Left lobe of liver (tissue), 2 donors: ENCODE measurements at regions not wholly inside any gene's neighbourhood (a gene's known extent, or its start where the extent isn't known, plus 50 kb on each side); places are given as distances from the start of the nearest gene placed in this dataset.

Experiments used
- ATAC-seq: fragments of 200-7000 bp; cut with Tn5 transposase; one replicate; pipeline ENCODE4 v1.9.1; 2020; ENCODE audit warnings: mild to moderate bottlenecking, moderate library complexity
- DNase-seq: peaks from one replicate; pipeline ENCODE4 v3.0.0-alpha.2; 2020; ENCODE audit warnings: low spot score
- donor health status: DM: no; HTN: no; CAD: no; lungs with moderate emphysema.
- donor health status: DM: no; HTN: yes; CAD: no.

DNA sequence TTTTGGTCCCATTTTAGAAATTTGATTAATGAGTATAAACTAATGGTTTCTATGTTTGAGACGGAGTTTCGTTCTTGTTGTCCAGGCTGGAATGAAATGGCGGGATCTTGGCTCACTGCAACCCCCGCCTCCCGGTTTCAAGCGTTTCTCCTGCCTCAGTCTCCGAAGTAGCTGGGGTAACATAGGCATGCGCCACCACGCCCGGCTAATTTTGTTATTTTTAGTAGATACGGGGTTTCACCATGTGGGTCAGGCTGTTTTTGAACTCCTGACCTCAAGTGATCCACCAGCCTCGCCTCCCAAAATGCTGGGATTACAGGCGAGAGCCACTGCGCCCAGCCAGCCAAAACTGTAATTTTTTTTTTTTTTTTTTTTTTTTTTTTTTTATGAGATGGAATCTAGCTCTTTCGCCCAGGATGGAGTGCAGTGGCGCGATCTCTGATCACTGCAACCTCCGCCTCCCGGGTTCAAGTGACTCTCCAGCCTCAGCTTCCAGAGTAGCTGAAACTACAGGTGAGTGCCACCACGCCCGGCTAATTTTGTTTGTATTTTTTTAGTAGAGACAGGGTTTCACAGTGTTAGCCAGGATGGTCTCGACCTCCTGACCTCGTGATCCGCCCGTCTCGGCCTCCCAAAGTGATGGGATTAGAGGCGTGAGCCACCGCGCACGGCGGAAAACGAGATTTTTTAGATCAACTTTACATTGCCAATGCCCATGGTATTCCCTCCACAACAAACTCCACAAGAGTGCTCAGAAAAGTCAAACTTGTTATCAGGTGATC, 127.8 kb downstream of the HFE start:
- ATAC-seq, result no peak
- no peak for DNase-seq

DNA sequence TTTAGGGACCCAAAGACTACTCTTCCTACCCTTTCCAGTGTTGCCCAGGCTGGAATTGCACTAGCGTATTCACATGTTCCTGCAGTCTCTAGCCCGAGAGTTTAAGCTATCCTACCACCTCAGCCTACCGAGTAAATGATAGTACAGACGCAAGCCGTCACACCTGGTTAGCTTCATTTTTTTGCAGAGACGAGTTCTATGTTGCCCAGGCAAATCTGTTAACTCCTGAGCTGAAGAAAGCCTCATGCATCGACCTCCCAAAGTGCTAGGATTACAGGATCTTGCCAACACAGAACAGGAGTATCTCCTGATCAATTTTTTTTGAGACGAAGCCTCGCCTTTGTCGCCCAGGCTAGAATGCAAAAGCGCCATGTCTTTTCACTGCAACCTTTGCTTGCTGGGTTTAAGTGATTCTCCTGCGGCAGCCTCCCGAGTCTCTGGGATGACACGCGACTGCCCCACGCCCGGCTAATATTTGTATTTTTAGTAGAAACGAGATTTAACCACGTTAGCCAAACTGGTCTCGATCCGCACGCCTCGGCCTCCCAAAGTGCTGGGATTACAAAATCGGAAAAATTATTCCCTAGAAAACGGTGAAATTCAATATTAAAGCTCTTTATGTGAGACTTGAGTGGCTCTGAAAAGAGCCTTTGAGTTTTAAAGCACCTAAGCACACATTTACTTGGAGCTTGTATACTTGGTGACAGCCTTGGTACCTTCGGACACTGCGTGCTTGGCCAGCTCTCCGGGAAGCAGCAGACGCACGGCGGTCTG, 128.5 kb downstream of the HFE start:
- ATAC-seq (peak; percentile 60), DNase-seq (no peak)

DNA sequence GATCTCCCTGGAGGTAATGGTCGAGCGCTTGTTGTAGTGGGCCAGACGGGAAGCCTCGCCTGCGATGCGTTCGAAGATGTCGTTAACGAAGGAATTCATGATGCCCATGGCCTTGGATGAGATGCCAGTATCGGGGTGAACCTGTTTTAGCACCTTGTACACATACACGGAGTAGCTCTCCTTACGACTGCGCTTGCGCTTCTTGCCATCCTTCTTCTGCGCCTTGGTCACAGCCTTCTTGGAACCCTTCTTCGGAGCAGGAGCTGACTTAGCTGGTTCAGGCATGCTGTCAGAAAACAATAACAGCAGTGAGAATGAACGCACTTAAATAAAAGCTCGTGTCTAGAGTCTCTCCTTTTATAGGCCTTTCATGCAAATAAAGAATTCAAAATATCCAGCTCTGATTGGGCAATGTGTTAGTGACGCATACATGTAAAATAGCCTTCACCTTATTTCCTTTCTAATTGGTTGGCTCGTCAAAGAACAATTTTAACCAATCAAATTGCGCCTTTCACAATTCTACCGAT, 129.2 kb downstream of the HFE start:
- peak; percentile 82 for ATAC-seq
- DNase-seq, result peak; percentile 74

DNA sequence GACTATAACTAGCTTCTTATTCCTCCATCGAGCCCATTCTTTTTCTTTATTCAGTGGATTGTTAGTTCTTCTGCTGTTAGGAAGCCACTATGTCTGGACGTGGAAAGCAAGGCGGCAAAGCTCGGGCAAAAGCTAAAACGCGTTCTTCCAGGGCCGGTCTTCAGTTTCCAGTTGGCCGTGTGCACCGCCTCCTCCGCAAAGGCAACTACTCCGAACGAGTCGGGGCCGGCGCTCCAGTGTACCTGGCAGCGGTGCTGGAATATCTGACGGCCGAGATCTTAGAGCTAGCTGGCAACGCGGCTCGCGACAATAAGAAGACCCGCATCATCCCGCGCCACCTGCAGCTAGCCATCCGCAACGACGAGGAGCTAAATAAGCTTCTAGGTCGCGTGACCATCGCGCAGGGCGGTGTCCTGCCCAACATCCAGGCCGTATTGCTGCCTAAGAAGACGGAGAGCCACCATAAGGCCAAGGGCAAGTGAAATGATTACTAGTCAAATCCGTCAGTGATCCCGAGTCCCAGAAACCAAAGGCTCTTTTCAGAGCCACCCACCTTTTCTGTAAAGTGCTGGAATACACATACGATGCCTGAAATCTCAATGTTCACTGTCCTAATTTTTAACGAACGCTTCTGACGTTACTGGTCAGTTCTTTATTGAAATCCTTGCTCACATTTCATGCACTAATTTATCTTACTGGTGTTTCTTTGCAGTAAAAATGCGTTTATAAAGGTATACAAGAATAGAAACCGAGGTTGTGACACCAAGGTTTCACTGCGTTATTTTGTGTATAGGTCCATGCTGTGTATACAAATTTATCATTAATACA, 129.9 kb downstream of the HFE start:
- DNase-seq, result peak; percentile 79
- ATAC-seq, result peak; percentile 72

DNA sequence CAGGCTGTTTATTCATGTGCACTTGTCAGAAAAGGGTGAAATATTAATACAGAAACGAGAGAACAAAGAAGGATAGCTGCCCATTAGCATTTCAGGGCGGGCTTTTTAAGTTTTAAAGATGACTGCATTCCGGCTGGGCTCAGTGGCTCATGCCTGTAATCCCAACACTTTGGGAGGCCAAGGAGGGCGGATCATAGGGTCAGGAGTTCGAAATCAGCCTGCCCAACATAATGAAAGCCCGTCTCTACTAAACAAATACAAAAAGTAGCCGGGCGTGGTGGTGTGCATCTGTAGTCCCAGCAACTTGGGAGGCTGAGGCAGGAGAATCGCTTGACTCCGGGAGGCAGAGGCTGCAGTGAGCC, 130.5 kb downstream of the HFE start:
- DNase-seq, result no peak
- ATAC-seq, result no peak

DNA sequence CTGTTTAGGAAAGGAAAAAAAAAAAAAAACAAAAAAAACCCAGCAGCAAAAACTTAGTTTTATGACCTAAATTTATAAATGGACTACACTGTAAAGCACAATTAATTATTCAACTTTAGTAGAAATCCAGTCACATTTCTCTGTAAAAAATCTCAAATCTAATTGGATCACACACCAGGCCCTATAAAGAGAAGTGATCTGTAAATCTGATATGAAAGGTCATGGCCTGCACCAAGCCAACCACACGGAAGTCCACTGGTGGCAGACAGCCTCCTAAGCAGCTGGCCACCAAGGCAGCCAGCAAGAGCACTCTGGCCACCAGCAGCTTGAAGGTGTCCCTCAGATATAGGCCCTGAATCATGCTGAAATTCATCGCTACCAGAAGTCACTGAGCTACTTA, 131.6 kb downstream of the HFE start:
- DNase-seq (no peak), ATAC-seq (no peak)

DNA sequence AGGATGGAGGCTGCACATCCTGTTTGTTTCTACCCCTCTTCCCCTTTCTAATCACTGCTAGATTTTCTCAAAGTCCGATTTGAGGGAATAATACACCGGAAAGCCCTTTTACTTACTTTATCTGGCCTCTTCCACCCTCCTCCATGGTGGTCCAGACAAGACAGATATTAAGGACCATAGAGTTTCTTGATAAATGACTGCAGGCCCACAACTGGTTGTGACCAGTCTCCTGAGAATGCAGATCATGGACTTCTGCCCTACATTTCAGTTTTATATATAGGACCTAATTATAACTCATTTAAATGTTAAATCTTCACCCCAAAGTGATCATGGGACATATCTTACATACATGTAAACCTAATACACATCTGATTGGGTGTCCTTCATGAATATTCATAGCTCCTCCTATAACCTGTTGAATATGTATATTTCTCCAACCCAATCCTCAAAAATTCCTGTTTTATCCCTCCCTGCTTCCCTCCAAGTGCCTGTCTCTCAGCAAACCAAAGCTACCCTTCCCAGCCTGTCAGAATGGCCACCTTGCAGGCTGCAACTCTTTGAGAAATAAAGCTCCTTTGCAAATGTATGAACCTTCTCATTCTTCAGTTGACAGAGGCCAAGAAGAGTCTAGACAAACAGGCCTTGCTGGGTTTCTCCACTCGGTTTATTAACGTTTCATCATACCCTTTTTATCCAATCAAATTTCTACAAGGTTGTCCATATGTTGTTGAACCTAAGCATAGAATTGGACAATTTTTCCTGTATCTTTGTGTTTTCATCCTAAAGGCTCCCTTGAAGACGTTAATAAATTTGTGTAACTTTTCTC, 133.1 kb downstream of the HFE start:
- no peak for DNase-seq
- ATAC-seq, result no peak

DNA sequence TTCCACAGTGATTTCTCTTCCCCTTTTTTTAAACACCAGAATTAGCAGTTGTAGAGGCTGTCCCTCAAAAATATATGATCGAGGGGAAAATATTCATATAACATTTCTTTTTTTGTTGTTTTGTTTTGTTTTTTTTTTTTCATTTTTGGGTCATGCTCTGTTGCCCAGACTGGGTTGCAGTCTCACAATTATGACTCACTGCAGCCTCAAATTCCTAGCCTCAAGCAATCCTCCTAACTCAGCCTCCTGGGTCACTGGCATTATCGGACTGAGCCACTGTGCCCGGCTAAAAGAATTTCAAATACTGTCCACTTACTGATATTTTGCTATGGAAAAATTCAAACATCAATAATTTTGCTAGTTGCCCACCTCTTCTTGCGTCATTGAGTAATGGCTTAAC, 134.0 kb downstream of the HFE start:
- ATAC-seq (no peak), DNase-seq (no peak)

DNA sequence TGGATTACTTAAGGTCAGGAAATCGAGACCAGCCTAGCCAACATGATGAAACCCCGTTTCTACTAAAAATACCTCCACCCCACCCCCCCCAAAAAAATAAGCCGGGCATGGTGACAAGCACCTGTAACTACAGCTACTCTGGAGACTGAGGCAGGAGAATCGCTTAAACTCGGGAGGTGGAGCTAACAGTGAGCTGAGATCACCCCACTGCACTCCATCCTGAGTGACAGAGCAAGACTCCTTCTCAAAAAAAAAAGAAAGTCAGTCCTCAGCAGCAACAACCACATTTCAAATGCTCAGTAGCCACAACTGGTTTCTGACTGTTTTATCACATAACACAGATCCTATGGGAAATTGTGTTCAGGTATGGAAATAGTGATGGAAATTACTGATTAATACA, 135.3 kb downstream of the HFE start:
- DNase-seq, result no peak
- ATAC-seq, result no peak

DNA sequence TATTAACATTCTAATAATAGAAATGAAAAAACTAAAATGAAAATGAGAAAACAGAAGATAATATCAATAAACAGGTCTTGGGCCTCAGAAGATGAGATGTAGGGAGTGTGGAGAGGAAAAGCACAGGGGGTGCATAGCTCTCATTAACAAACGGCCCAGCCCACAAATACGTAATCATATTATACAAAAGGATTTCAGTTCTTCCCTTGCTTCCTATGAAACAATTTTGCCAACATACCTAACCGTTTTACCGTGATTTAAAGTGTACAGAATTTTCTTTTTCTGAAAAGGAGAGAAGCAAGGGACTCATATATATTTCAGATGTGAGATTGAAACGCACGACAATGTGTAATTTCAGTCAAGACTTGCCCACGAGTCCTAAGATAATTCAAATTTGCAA, 136.0 kb downstream of the HFE start:
- DNase-seq (no peak), ATAC-seq (no peak)

DNA sequence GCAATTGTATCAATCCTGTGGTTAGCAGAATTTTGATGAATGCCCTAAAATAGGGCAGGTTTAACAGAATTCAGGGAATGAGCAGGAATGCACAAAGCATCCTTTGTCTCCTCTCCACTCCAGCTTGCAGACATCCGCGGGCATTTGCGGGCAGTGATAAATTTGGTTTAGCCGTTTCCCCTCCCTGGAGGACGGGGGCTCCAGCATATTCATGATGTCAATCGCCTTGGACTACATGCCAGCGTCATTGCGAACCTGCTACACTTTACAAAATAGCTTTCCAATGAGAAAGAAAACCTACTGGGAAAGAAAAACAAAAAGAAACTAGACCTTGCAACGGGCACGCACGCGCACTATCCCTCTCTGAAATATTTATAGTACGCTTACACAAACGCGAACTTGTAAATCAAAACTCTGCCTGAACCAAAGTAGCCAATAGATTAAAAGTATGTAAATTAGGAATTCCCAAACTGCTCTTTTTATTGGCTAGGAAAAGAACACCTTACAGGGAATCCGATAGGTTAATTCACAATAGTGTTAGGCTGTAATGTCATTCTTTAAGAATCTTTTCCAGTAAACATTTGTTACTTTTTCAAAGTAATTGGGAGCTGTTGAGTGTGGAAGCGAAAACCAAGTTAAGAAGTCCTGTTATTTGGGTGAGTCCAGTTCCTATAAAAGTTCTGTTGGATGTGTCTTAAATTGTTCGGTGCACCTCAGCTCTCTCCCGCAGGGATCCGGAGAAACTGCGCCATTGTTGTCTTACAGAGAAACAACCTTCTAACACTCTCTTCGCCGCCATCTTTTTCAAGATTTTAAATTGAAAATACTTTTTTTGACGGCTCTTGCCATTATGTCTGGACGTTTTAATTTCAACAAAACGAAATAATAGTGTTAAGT, 136.7 kb downstream of the HFE start:
- peak; percentile 72 for DNase-seq
- ATAC-seq, result peak; percentile 95

DNA sequence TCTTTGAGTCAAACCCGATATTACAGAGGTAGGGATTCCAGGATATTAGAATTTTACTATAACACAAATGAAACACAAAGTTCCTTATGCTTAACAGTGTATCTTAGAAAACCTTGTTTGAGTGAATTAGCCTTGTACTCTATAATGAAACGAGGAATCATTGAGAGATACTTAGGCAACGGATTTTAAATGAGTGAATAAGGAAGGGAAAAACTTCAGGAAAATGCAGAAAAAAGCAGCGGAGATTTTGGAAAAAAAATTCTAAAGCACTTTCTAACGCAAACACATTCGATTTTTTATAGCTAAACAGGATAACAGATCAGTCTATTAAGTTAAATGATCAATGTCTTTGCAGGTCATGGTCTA, 137.3 kb downstream of the HFE start:
- ATAC-seq (no peak), DNase-seq (no peak)

DNA sequence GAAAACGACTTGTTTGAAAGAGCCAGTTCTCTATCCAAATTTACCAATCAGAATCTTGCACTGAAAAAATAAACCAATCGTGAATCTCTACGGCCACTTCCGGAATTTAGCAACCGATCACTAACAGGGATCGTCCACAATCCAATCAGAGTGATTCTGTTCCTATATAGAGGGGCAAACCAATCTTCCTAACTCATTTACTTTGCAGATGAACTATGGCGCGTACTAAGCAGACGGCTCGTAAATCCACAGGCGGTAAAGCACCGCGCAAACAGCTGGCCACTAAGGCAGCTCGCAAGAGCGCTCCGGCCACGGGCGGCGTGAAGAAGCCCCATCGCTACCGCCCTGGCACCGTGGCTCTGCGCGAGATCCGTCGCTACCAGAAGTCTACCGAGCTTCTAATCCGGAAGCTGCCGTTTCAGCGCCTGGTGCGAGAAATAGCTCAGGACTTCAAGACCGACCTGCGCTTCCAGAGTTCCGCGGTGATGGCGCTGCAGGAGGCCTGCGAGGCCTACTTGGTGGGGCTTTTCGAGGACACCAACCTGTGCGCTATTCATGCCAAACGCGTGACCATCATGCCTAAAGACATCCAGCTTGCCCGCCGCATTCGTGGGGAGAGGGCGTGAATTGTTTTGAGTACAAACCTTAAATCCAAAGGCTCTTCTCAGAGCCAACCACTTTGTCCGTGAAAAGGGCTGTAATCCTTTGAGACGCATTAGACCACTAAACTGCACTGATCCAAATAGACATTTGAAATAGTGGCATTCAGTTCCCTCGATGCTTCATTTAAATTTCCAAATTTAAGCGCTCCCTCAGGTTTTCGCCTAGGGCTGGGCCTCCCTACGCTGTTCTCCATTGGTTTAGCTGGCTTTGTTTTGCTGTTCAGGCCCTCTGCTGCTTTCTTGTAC, 138.0 kb downstream of the HFE start:
- ATAC-seq (no peak), DNase-seq (no peak)

DNA sequence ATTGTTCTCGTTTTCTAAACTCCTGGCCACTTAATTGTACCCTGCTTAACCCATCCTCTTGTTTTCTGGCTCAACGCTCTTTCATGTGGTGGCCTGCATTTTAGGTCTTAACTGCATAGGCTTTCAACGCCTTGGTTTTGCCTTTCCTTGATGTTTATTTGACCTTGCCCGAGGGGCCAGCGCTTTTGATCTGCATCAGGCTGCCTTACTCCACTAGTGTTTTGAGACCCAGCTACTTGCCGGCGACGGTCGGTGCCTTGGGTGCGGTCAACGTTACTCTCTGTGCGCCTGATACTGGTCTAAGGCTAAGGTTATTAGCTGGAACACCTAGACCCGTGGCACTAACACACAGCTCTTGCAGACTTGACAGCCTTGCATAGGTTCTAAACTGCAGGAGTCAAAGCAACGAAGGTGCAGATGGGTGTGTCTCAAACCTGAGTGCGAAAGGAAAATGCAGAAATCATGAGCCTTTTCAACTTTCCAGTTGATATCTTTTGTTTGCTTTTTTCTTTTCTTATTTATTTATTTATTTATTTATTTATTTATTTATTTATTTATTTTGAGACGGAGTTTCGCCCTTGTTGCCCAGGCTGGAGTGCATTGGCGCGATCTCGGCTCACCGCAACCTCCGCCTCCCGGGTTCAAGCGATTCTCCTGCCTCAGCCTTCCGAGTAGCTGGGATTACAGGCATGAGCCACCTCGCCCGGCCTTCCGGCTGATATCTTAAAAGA, 138.8 kb downstream of the HFE start:
- DNase-seq (no peak), ATAC-seq (no peak)

DNA sequence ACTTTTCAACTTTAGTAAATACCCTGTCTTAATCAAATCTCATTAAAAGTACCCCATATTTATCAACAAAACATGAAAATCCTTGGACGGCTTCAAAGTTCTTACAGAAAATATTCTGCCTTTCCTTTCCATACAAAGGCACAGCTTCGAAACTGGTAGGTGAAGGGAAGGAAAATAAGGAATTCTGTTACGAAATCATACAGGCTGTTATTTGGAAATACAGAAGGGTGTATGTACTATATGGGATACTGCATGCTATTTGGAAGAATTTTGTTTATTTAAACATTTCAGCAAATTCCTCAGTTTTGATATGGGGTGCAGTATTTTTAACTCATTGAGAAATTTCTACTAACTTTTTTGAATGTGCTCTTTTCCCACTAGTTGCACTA, 138.4 kb upstream of the BTN3A2 start:
- no peak for ATAC-seq
- no peak for DNase-seq

DNA sequence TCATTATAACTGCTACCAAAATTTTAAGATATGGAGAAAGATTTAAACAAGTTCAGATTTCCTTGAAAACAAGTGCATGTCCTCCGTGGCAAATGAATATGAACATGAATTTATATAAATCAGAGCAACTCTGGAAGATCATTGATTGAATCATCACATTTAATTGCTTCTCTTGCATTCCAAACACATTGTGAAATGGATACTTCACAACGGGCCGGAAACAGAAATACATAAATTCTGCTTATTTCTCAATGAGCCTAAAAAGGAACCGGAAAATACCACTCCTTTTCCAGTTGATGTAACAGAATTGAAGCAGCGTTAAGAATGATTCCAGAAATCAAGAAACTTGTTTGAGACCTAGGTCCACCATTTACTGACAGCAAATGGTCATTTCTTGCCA, 134.6 kb upstream of the BTN3A2 start:
- ATAC-seq, result no peak
- DNase-seq, result no peak

DNA sequence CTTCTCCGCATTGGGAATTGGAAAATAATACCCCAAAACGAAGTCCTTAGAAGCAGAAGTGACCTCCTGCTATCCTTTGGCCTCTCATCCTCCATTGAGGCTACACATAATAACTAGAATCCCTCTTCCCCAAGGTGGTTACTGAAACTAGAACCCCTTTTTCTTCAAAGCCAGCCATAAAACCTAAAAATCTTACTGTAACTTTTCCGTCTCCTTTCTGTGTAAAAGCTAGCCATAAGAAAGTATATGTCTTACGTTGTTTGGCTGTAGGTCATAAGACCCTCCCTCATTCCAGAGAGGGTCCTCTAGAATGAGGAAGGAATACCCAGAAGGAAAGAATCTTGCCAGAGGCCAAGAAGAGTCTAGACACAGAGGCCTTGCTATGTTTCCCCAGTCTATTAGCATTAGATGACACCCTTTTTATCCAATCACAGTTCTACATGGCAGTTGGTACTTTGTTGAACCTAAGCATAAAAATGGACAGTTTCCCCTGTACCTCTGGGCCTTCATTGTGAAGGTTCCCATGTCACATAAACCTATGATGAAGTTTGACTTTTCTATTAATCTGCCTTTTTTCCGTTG, 133.9 kb upstream of the BTN3A2 start:
- DNase-seq (no peak), ATAC-seq (no peak)
